GM18505 (cell line): ENCODE measurements at regions not wholly inside any gene's neighbourhood (a gene's known extent, or its start where the extent isn't known, plus 50 kb on each side); places are given as distances from the start of the nearest gene placed in this dataset.
"Not testable (repeated sequence)": the region's sequence is repeated elsewhere in the genome, so short reads cannot be mapped to it uniquely, and the experiment has no call there.

Source experiments
- ATAC-seq: cut with Tn5 transposase; IDR thresholded peaks from one replicate; pipeline ENCODE4 v1.9.1; 2021; ENCODE audit not compliant: unreplicated experiment
- POLR2A ChIP-seq: IDR thresholded peaks from 4 replicates; pipeline ENCODE4 v1.6.1; 2011; ENCODE audit warnings: borderline replicate concordance; ENCODE audit not compliant: insufficient read depth, insufficient read length; ENCODE audit errors: extremely low read depth

DNA sequence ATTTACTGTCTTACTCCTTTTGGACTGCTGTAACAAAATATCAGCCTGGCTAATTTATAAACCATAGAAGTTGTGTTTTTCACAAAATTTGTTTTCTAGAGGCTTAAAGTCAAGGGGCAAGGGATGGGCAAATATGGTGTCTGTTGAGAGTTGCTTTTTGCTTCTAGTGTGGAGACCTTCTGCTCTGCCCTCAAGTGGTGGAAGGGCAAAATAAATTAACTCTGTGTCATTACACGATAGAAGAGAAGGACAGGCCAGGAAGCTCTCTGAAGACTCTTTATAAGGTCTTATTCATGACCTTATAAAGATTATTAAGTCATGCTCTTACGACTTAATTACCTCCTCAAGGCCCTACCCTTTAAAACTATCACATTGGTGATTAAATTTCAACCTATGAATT is 181.2 kb upstream of the LRATD1 start:
- no peak for TF ChIP-seq POLR2A
- no peak for ATAC-seq

DNA sequence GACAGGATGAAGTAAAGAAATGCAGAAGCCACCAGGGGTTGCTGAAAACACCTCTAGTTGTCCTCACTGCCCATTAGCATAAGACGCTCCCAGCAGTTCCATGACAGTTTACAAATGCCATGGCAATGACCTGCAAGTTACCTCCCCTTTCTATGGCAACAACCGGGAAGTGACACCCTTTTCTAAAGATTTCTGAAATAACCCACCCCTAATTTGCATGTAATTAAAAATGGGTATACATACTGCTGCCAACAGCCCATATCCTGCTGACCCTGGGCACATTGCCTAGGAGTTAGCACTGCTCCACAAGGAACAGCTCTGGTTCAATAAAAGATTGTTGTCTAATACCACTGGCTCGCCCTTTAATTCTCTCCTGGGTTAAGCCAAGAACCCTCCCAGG is 178.3 kb upstream of the LRATD1 start:
- no peak for ATAC-seq
- TF ChIP-seq POLR2A = no peak

DNA sequence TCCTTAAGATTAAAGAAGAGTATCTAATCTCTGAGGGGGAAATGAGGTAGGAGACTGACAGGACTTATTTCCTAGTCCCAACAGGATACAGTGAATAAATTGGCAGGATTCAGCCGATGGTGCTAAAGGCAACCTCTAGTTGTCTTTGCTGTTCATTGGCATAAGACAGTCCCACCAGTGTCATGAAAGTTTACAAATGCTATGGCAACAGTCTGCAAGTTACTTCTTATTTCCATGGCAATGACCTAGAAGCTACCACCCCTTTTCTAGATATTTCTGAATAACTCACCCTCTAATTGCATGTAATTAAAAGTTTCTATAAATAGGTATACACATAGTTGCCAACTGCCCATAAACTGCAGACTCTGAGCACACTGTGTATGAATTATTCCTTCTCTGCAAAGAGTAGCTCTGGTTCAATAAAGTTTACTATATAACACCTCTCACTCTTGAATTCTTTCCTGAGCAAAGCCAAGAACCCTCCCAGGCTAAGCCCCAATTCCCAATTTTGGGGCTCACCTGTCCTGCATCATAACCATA is 172.7 kb upstream of the LRATD1 start:
- ATAC-seq = no peak

GRCh38 chr2:14475994-14476393 is 156.5 kb upstream of the LRATD1 start:
- TF ChIP-seq POLR2A = no peak
- no peak for ATAC-seq

More for the DNA sequence above, 172.7 kb upstream of the LRATD1 start:
- TF ChIP-seq POLR2A = no peak

- no peak for TF ChIP-seq POLR2A
- ATAC-seq = no peak
Observed at GRCh38 chr2:14479486-14479885, 153.0 kb upstream of the LRATD1 start.

DNA sequence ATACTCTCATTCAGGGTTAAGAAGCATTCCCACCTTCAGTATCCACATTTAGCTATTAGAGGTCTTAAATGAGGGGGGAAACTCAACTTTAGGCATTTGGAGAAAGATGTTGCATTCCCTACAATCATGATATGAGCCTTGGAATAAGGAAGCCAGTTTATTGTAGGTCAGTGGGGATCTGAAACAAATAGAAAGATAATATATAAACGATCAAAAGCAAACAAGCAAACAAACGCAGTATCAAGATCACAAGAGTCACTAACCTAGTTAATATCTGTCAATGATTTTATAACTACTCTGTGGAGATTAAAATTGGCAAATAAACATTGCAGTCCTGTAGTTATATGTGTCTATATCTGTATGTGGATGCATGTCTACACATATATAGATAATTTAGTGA is 152.4 kb upstream of the LRATD1 start:
- no peak for ATAC-seq
- no peak for TF ChIP-seq POLR2A

DNA sequence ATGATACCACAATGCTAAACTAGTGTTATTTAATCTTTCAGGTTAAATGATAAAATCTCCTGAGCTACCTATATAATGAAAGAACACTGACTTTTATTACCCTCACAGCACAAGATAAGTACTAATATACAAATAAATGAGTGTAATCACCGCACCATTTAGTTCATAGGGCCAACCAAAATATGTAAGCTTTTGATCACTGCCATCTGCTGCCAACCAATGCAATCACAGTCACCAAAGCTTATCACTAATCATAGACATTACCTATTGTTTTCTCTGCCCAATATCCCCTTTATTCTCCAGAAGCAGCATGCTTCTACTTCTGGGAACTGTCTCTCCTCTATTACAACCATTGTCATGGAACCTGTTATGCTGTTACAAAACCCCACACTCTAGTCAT is 151.6 kb upstream of the LRATD1 start:
- ATAC-seq = no peak
- no peak for TF ChIP-seq POLR2A

GRCh38 chr2:14492920-14493503 is 139.5 kb upstream of the LRATD1 start:
- ATAC-seq = no peak
- TF ChIP-seq POLR2A = no peak

GRCh38 chr2:14494759-14495158 is 137.8 kb upstream of the LRATD1 start:
- no peak for TF ChIP-seq POLR2A
- ATAC-seq = no peak

GRCh38 chr2:14501061-14501460 is 131.5 kb upstream of the LRATD1 start:
- ATAC-seq = no peak

GRCh38 chr2:14506955-14507354 is 125.6 kb upstream of the LRATD1 start:
- ATAC-seq = not testable (repeated sequence)

More at GRCh38 chr2:14501061-14501460, 131.5 kb upstream of the LRATD1 start:
- TF ChIP-seq POLR2A = no peak

- no peak for TF ChIP-seq POLR2A
Observed at GRCh38 chr2:14511541-14511940, 121.0 kb upstream of the LRATD1 start.

GRCh38 chr2:14513903-14514302 is 118.6 kb upstream of the LRATD1 start:
- TF ChIP-seq POLR2A = no peak
- ATAC-seq = no peak

More at GRCh38 chr2:14511541-14511940, 121.0 kb upstream of the LRATD1 start:
- ATAC-seq = no peak

DNA sequence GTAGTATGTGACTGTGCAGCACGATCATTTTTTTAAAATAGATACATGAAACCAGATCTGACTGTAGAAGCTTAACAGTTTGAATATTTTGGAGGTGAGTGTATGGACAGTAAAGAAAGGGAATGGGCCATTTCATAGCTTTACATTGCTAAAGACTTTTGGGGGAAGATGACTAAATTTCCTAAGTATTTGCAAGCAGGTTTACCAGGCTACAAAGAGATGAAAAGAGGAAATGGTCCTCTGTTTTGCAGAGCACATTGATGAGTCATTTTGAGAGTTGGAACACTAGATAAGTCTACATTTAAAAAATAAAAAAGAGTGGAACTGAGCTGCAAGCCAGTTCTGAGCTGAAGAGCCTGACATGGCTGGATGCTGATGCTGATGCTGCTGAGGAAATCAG is 115.7 kb upstream of the LRATD1 start:
- no peak for ATAC-seq

GRCh38 chr2:14517731-14518130 is 114.8 kb upstream of the LRATD1 start:
- ATAC-seq = no peak

More for the DNA sequence above, 115.7 kb upstream of the LRATD1 start:
- no peak for TF ChIP-seq POLR2A

More at GRCh38 chr2:14517731-14518130, 114.8 kb upstream of the LRATD1 start:
- TF ChIP-seq POLR2A = no peak
